Psoas muscle (tissue), 7 donors: ENCODE measurements at regions not wholly inside any gene's neighbourhood (a gene's known extent, or its start where the extent isn't known, plus 50 kb on each side); places are given as distances from the start of the nearest gene placed in this dataset.

ENCODE experiments used
- ATAC-seq, 4 donors: fragments of 200-7000 bp; cut with Tn5 transposase; one replicate each; pipeline ENCODE4 v1.9.1; 2020; ENCODE audit warnings: moderate library complexity in 3 of 4, mild to moderate bottlenecking in 2 of 4
- DNase-seq, 2 donors: peaks; one replicate each; pipeline ENCODE4 v3.0.0-alpha.2; 2020
- H3K27ac ChIP-seq: fragments of 200-600 bp; one replicate; pipeline ENCODE4 v1.8.0; 2022
- H3K27me3 ChIP-seq, 3 donors: fragments of 200-600 bp in 1 of 3; one replicate each; pipeline versions ENCODE4 v1.6.1 to v1.8.0; 2013 to 2022; ENCODE audit warnings: low read length in 2 of 3, mild to moderate bottlenecking in 2 of 3, moderate library complexity in 1 of 3; ENCODE audit not compliant: insufficient read depth in 3 of 3
- H3K36me3 ChIP-seq, 2 donors: fragments of 200-600 bp in 1 of 2; one replicate each; pipeline versions ENCODE4 v1.6.1 to v1.8.0; 2013 to 2022; ENCODE audit warnings: low read depth in 1 of 2, mild to moderate bottlenecking in 1 of 2, moderate library complexity in 1 of 2; ENCODE audit not compliant: insufficient read depth in 1 of 2
- H3K4me1 ChIP-seq: fragments of 200-600 bp; one replicate; pipeline ENCODE4 v1.8.0; 2022
- H3K4me3 ChIP-seq: fragments of 200-600 bp; one replicate; pipeline ENCODE4 v1.8.0; 2022; ENCODE audit warnings: mild to moderate bottlenecking
- H3K9me3 ChIP-seq: fragments of 200-600 bp; one replicate; pipeline ENCODE4 v1.8.0; 2022
- WGBS, 3 donors: extraction: QIAGEN DNeasy Blood & Tissue Kit; methylation state at CpG; one replicate each; pipeline versions ENCODE4 v1.1.6 to v1.1.7; 2013; 5-methylcytosine and 5-hydroxymethylcytosine counted together
- intact Hi-C, 2 donors: fragments of 100-400 bp; cut with DNase I; formaldehyde crosslinking; loops; one replicate each; pipeline versions ENCODE4 v1.11.0 to v1.14.2; 2022
- TF ChIP-seq, protein P1 (sequence below): fragments of 200-600 bp; IDR thresholded peaks from one replicate; pipeline ENCODE4 v1.8.0; 2022; ENCODE audit warnings: antibody characterized with exemption
- donor health status: healthy with polysubstance abuse.
- donor health status: DM: no; HTN: no; CAD: no; lungs with moderate emphysema.
- donor health status: Bipolar disorder and iron deficiency.
- donor health status: healthy.
- donor health status: DM: yes; HTN: yes; CAD: no.
- donor health status: DM: no; HTN: no; CAD: no.
- donor health status: DM: yes; HTN: yes; CAD: no.

DNA sequence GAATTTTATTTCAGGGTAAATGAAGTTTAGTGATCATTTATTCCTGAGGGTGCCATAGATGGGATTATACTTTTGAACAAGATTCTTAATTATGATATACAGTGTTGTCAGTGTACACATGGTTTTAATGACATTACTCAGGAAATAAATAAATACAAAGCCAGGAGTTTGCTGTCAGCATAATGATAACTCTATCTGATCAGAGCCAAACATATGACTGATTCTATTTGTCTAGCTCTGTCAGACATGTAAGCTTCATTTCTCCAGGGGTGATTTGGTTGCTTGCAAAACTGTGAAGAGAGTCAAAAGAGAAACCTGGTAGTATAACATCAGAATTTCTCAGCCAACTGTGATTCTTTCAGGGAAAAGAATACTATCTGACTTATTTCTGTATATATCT, 1425.8 kb upstream of the C9orf72 start:
- no peaks in the 10 kb centered on the region for H3K36me3 ChIP-seq
- H3K9me3 ChIP-seq, result no peaks in the 10 kb centered on the region
- H3K4me1 ChIP-seq, result no peaks in the 10 kb centered on the region
- intact Hi-C loops, result no loop called here
- H3K4me3 ChIP-seq, result no peak overlapping the region
- ATAC-seq (no peak), DNase-seq (no peak)
- no peak overlapping the region for H3K27ac ChIP-seq
- no peaks in the 10 kb centered on the region for H3K27me3 ChIP-seq
- TF ChIP-seq, protein P1, sequence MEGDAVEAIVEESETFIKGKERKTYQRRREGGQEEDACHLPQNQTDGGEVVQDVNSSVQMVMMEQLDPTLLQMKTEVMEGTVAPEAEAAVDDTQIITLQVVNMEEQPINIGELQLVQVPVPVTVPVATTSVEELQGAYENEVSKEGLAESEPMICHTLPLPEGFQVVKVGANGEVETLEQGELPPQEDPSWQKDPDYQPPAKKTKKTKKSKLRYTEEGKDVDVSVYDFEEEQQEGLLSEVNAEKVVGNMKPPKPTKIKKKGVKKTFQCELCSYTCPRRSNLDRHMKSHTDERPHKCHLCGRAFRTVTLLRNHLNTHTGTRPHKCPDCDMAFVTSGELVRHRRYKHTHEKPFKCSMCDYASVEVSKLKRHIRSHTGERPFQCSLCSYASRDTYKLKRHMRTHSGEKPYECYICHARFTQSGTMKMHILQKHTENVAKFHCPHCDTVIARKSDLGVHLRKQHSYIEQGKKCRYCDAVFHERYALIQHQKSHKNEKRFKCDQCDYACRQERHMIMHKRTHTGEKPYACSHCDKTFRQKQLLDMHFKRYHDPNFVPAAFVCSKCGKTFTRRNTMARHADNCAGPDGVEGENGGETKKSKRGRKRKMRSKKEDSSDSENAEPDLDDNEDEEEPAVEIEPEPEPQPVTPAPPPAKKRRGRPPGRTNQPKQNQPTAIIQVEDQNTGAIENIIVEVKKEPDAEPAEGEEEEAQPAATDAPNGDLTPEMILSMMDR, result no peak

DNA sequence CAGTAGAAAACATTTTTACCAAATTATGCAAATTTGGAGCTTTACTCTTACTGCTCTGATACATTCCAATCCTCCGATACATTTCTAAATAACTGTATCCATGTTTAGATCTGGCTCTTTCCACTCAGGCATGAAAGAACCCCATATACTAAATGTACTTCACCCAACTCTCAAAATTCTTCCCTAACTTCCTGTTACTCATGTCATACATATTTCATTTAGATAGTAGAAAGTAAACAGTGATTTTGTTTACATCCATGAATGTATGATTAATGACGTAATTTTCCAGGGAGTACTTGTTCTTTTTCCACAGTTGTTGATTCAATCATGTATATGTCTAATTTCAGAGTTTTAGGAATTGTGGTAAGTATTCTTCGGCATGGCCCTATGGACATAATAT, 1426.5 kb upstream of the C9orf72 start:
- no peaks in the 10 kb centered on the region for H3K4me1 ChIP-seq
- ATAC-seq, result no peak
- H3K9me3 ChIP-seq, result no peaks in the 10 kb centered on the region
- no peaks in the 10 kb centered on the region for H3K27me3 ChIP-seq
- no peaks in the 10 kb centered on the region for H3K36me3 ChIP-seq
- intact Hi-C loops, result no loop called here
- TF ChIP-seq, protein P1, result no peak
- H3K27ac ChIP-seq, result no peak overlapping the region
- 71 to 76% (median 73%) methylated on average over 3 of the region's 3 CpGs for WGBS, 3 donors
- no peak overlapping the region for H3K4me3 ChIP-seq
- DNase-seq, result no peak

DNA sequence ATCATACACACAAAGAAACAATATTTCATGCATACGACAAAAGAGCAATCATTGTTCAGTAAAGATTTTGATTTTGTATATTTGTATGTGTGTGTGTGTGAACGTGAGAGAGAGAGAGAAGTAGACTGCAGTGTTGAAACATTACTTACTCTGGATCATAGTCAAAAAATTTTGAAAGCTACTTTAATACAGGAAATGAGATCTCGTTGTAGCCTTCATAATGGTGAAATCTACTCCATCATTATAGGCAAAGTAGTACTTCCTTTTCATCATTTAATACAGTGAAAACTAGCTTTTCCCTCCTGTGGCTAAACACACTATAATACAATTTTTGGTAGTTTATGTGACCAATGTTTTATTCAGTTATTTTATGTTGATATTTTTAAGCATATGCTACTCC, 1427.7 kb upstream of the C9orf72 start:
- intact Hi-C loops, result no loop called here
- Histone ChIP-seq H3K27me3 (no peaks in the 10 kb centered on the region), H3K36me3 (no peaks in the 10 kb centered on the region), H3K9me3 (no peaks in the 10 kb centered on the region), H3K4me1 (no peaks in the 10 kb centered on the region), H3K4me3 (no peak overlapping the region), H3K27ac (no peak overlapping the region)
- ATAC-seq, result no peak
- 62 to 64% (median 63%) methylated on average over 3 of the region's 3 CpGs for WGBS, 3 donors
- TF ChIP-seq, protein P1, result no peak
- no peak for DNase-seq

DNA sequence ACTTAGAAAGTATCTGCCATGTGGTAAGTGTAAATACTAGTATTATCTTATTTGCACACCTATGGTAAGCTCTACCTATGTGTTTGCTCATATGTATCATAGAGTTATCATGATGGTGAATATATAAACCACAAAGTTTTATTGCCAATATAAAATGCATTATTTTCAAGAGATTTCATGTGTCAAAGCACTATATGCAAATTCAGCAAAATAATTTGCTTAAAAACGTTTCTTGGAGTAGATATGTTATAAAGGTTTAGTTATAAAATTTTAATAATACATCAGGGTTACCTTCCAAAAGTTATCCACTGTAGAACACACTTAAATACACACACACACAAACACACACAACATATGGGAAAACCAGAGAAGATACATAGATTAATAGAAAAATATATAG, 1431.7 kb upstream of the C9orf72 start:
- TF ChIP-seq, protein P1, result no peak
- ATAC-seq, result no peak
- no peak overlapping the region for H3K4me3 ChIP-seq
- WGBS, 3 donors, result 31 to 39% (median 35%) methylated on average over 1 of the region's 1 CpG
- H3K4me1 ChIP-seq, result no peaks in the 10 kb centered on the region
- no peak for DNase-seq
- no peaks in the 10 kb centered on the region for H3K36me3 ChIP-seq
- intact Hi-C loops, result no loop called here
- no peaks in the 10 kb centered on the region for H3K9me3 ChIP-seq
- no peak overlapping the region for H3K27ac ChIP-seq
- no peaks in the 10 kb centered on the region for H3K27me3 ChIP-seq

DNA sequence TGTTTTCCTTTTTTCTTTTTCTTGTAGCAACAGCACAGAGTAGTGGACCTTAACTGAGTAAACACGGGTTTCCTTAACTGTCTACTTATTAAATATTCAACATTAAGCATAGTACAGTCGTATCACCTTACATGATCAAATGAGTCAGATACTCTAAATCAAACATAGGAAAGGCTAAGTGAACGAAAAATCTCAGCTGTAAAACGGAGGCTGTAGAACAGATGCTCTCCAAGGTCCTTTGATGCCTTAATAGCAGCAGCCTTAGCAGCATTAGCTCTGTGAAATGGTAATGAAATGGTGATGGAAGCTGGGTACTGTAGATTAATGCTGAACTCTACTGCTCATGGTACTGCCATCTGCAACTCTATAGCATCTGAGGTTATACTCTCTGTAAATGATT, 1433.3 kb upstream of the C9orf72 start:
- TF ChIP-seq, protein P1, result no peak
- Histone ChIP-seq H3K27me3 (no peaks in the 10 kb centered on the region), H3K9me3 (no peaks in the 10 kb centered on the region), H3K4me3 (no peak overlapping the region), H3K27ac (no peak overlapping the region), H3K4me1 (no peaks in the 10 kb centered on the region), H3K36me3 (no peaks in the 10 kb centered on the region)
- WGBS, 3 donors, result 14 to 32% (median 18%) methylated on average over 4 of the region's 4 CpGs
- ATAC-seq (no peak), DNase-seq (no peak)
- intact Hi-C loops, result no loop called here
